ENCODE measurements at regions not wholly inside any gene's neighbourhood (a gene's known extent, or its start where the extent isn't known, plus 50 kb on each side); places are given as distances from the start of the nearest gene placed in this dataset.

- TF ChIP-seq POLR2A (IDR thresholded peaks at IDR 0.05; ENCODE audit: low read length), result no peak
- no peak for TF ChIP-seq GATA1 (IDR thresholded peaks at IDR 0.05; ENCODE audit: low read depth, low read length)
These were observed 287.9 kb upstream of the ESRRG start for GRCh38 chr1:217011097-217011496.
